D721Med (cell line): ENCODE measurements at regions not wholly inside any gene's neighbourhood (a gene's known extent, or its start where the extent isn't known, plus 50 kb on each side); places are given as distances from the start of the nearest gene placed in this dataset.
"Not testable (repeated sequence)": the region's sequence is repeated elsewhere in the genome, so short reads cannot be mapped to it uniquely, and the experiment has no call there.

Experiments
- DNase-seq: peaks from one replicate; pipeline ENCODE4 v3.0.0; 2011; ENCODE audit warnings: low spot score; ENCODE audit not compliant: insufficient read length
- FAIRE-seq: peaks from 2 replicates; lab custom pipeline; 2011; peaks lifted over from hg19 to GRCh38; lab: Jason Lieb, UNC
- TF ChIP-seq, protein P1 (sequence below): IDR thresholded peaks from 2 replicates; pipeline ENCODE4 v1.5.1; 2012; ENCODE audit warnings: mild to moderate bottlenecking, control low read depth; ENCODE audit not compliant: insufficient read depth; ENCODE audit errors: missing control alignments

- TF ChIP-seq, protein P1, sequence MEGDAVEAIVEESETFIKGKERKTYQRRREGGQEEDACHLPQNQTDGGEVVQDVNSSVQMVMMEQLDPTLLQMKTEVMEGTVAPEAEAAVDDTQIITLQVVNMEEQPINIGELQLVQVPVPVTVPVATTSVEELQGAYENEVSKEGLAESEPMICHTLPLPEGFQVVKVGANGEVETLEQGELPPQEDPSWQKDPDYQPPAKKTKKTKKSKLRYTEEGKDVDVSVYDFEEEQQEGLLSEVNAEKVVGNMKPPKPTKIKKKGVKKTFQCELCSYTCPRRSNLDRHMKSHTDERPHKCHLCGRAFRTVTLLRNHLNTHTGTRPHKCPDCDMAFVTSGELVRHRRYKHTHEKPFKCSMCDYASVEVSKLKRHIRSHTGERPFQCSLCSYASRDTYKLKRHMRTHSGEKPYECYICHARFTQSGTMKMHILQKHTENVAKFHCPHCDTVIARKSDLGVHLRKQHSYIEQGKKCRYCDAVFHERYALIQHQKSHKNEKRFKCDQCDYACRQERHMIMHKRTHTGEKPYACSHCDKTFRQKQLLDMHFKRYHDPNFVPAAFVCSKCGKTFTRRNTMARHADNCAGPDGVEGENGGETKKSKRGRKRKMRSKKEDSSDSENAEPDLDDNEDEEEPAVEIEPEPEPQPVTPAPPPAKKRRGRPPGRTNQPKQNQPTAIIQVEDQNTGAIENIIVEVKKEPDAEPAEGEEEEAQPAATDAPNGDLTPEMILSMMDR: no peak
- DNase-seq (no peak), FAIRE-seq (no peak)
Measured at GRCh38 chr10:62985807-62986600, 147.1 kb upstream of the NRBF2 start.

DNA sequence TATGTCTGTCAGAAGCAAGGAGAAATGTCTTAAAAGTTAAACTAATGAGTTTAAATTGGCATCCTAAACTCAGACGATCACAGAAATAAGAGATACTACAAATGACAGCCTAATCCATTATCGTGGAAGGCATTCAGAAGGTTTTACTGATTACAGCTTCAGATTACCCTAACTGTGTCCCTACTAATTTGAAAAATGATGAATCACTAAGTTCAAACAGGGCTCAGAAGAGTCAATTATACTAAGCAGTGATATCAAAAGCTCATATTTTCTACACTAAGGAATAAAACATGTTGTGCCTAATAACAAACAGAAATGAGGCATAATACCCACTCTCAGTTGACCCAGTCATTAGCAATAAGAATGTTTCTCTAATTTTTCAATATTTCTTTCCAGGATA lies 152.0 kb upstream of the NRBF2 start:
- DNase-seq (no peak), FAIRE-seq (no peak)
- TF ChIP-seq, protein P1: no peak

GRCh38 chr10:62980687-62981086 lies 152.4 kb upstream of the NRBF2 start:
- TF ChIP-seq, protein P1: no peak
- FAIRE-seq (no peak), DNase-seq (no peak)

DNA sequence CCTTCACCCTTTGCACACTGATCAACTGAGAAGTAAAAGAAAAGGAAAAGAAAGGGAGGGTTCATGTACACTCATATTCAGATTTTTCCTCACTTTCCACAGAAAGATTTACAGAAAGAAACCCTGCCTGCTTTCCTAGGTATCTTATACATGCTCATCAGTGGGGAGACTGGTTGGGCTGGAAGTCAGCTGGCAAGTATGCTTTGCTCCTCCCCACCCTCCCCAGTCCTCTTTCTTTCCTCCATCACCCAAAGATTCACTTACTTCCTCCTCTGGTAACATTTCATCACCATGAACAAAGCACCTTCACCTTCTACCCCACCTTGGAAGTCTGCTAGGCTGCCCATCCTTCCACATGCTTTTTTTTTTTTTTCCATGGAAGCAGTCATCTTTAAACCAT lies 153.2 kb upstream of the NRBF2 start:
- DNase-seq: no peak
- no peak for FAIRE-seq
- TF ChIP-seq, protein P1: no peak

- no peak for FAIRE-seq
- TF ChIP-seq, protein P1: no peak
- no peak for DNase-seq
Measured at GRCh38 chr10:62978482-62978881, 154.6 kb upstream of the NRBF2 start.

GRCh38 chr10:62974795-62975194 lies 158.3 kb upstream of the NRBF2 start:
- FAIRE-seq, DNase-seq: not testable (repeated sequence)

DNA sequence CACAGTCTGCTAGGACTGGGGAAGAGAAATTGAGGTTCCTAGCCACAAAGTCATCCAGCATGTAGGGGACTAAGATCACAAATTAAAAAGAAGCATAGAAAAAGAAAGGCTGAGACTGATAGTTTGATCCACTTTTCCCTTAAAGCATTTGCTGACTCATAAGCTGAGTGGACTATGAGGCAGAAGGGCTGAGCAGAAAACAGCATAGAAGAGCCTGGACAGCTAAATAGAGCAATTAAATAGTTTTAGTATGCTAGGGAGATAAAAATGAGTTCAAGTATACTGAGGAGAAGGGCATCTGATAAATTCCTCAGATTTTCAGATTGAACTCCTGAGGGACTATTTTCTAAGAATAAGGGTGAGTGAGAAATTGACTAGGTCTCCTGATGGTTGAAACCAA lies 155.9 kb upstream of the EGR2 start:
- TF ChIP-seq, protein P1: no peak
- no peak for DNase-seq
- no peak for FAIRE-seq
